CD4-positive, alpha-beta memory T cell (primary cell): ENCODE measurements at regions not wholly inside any gene's neighbourhood (a gene's known extent, or its start where the extent isn't known, plus 50 kb on each side); places are given as distances from the start of the nearest gene placed in this dataset.

Source experiments
- CTCF ChIA-PET: fragments of 350-600 bp; sonication (Branson Sonifier 250); formaldehyde crosslinking; loops from one replicate; lab custom pipeline; 2021; ENCODE audit warnings: inconsistent platforms; ENCODE audit not compliant: partially characterized antibody; lab: Charles Lee
- POLR2A ChIA-PET: fragments of 350-600 bp; sonication (Branson Sonifier 250); formaldehyde crosslinking; loops from one replicate; lab custom pipeline; 2021; ENCODE audit not compliant: partially characterized antibody; lab: Charles Lee
- DNase-seq, 5 donors: peaks; one replicate each; pipeline versions ENCODE4 v3.0.0 to v3.0.0-alpha.2; 2020 to 2022; ENCODE audit warnings: mixed read lengths in 1 of 5
- H3K27ac ChIP-seq: one replicate; pipeline ENCODE4 v1.7.0; 2013; ENCODE audit warnings: low read depth, low read length
- H3K27me3 ChIP-seq: 2 replicates; pipeline ENCODE4 v1.7.0; 2013; ENCODE audit warnings: mild to moderate bottlenecking, low read length, moderate library complexity; ENCODE audit not compliant: insufficient read depth
- H3K36me3 ChIP-seq: 2 replicates; pipeline ENCODE4 v1.7.0; 2013; ENCODE audit warnings: mild to moderate bottlenecking, low read length, moderate library complexity; ENCODE audit not compliant: insufficient read depth
- H3K4me1 ChIP-seq: 2 replicates; pipeline ENCODE4 v1.7.0; 2013; ENCODE audit warnings: mild to moderate bottlenecking, low read length, moderate library complexity; ENCODE audit not compliant: insufficient read depth
- H3K4me3 ChIP-seq, 2 donors: one replicate each; pipeline ENCODE4 v1.7.0; 2013; ENCODE audit warnings: low read length in 2 of 2, mild to moderate bottlenecking in 1 of 2
- H3K9me3 ChIP-seq, 2 donors: one replicate each; pipeline ENCODE4 v1.7.0; 2013; ENCODE audit warnings: low read length in 2 of 2, control low read depth in 1 of 2; ENCODE audit not compliant: control insufficient read depth in 1 of 2
- H3K27ac Mint-ChIP-seq, 7 donors: one replicate each; pipeline ENCODE4 v1.8.0; 2020 to 2021; ENCODE audit warnings: mixed read lengths in 7 of 7, mild to moderate bottlenecking in 6 of 7, inconsistent platforms in 3 of 7, moderate library complexity in 3 of 7
- H3K27me3 Mint-ChIP-seq, 2 donors: one replicate each; pipeline ENCODE4 v1.8.0; 2020 to 2021; ENCODE audit warnings: mixed read lengths in 2 of 2
- H3K36me3 Mint-ChIP-seq, 2 donors: one replicate each; pipeline ENCODE4 v1.8.0; 2020 to 2021; ENCODE audit warnings: mixed read lengths in 2 of 2, inconsistent platforms in 1 of 2, mild to moderate bottlenecking in 1 of 2
- H3K4me1 Mint-ChIP-seq, 4 donors: one replicate each; pipeline ENCODE4 v1.8.0; 2020 to 2021; ENCODE audit warnings: mixed read lengths in 4 of 4, mild to moderate bottlenecking in 1 of 4
- H3K4me3 Mint-ChIP-seq, 8 donors: one replicate each; pipeline ENCODE4 v1.8.0; 2020 to 2021; ENCODE audit warnings: mixed read lengths in 8 of 8, mild to moderate bottlenecking in 7 of 8, moderate library complexity in 6 of 8, inconsistent platforms in 3 of 8
- H3K9me3 Mint-ChIP-seq, 8 donors: one replicate each; pipeline ENCODE4 v1.8.0; 2020 to 2021; ENCODE audit warnings: mixed read lengths in 8 of 8, mild to moderate bottlenecking in 5 of 8, inconsistent platforms in 3 of 8, moderate library complexity in 1 of 8
- intact Hi-C: fragments of 100-400 bp; cut with micrococcal nuclease; formaldehyde crosslinking; loops from one replicate; pipeline ENCODE4 v1.15.1; 2023

DNA sequence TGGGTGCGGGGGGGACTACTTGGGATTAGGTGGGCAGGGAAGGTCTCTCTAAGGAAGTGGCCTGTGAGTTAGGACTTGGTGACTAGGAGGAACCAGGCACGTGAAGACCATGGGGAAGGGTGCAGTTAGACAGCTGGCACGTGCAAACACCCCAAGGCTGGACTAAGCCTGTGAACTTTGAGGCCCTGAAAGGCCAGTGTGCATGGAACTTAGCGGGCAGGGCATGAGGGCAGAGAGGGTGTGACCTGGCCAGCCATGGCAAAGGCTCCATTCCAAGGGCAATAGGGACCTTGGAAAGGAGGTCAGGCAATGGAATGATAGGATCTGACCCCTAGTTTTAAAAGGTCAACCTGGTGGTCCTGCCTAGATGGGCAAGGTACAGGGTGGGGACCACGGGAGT, 158.4 kb upstream of the PCBD1 start:
- CTCF ChIA-PET = no interaction called here
- no peaks in the 10 kb centered on the region for H3K4me1 ChIP-seq
- H3K36me3 Mint-ChIP-seq = no peaks in the 10 kb centered on the region
- peaks cover 12 to 21% of the 10 kb centered on the region in 2 donors for H3K27me3 Mint-ChIP-seq
- no peaks in the 10 kb centered on the region for H3K27me3 ChIP-seq
- H3K9me3 Mint-ChIP-seq = no peaks in the 10 kb centered on the region
- H3K27ac ChIP-seq = no peak overlapping the region
- no peak overlapping the region for H3K4me3 ChIP-seq
- H3K9me3 ChIP-seq = no peaks in the 10 kb centered on the region
- POLR2A ChIA-PET = no interaction called here
- H3K4me1 Mint-ChIP-seq = no peaks in the 10 kb centered on the region
- no peak for DNase-seq
- no peak overlapping the region for H3K4me3 Mint-ChIP-seq
- no peak overlapping the region for H3K27ac Mint-ChIP-seq
- no peaks in the 10 kb centered on the region for H3K36me3 ChIP-seq
- intact Hi-C loops = no loop called here

DNA sequence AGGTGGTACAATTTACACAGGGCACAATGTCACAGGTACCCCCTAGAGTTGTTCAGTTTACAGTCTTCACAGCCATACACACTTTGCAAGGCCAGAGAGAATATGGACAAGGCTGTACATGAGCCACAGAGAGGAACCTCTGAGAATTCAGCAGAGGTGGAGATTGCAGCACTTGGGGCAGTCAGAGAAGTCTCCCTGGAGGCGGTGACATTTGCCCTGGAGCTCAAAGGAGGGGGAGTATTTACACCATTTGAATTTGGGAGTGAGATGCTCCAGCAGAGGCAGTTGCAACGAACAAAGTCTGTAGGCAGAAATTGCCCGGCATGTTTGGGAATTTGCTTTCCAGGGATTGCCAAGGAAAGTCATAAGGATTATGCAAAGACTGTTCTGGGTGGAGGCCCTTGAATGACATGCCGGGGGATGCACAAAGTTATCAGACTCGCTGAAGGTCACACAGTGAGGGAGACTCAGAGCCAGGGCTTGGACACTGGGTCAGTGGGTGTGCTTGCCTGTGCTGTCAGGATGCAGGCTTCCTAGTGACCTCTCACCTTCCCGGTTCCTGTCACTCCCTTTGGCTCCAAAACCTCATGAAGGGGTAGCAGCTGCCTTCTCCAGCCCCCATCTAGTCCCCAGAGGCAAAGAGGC, 160.7 kb upstream of the PCBD1 start:
- H3K27ac Mint-ChIP-seq = no peak overlapping the region
- no peaks in the 10 kb centered on the region for H3K9me3 Mint-ChIP-seq
- POLR2A ChIA-PET = no interaction called here
- no peaks in the 10 kb centered on the region for H3K36me3 ChIP-seq
- intact Hi-C loops = no loop called here
- CTCF ChIA-PET = no interaction called here
- H3K27me3 Mint-ChIP-seq = peaks cover 12 to 16% of the 10 kb centered on the region in 2 donors
- DNase-seq = no peak
- H3K4me3 Mint-ChIP-seq = no peak overlapping the region
- H3K27me3 ChIP-seq = no peaks in the 10 kb centered on the region
- no peaks in the 10 kb centered on the region for H3K4me1 ChIP-seq
- H3K4me3 ChIP-seq = no peak overlapping the region
- H3K4me1 Mint-ChIP-seq = no peaks in the 10 kb centered on the region
- H3K27ac ChIP-seq = no peak overlapping the region
- no peaks in the 10 kb centered on the region for H3K36me3 Mint-ChIP-seq
- H3K9me3 ChIP-seq = no peaks in the 10 kb centered on the region

DNA sequence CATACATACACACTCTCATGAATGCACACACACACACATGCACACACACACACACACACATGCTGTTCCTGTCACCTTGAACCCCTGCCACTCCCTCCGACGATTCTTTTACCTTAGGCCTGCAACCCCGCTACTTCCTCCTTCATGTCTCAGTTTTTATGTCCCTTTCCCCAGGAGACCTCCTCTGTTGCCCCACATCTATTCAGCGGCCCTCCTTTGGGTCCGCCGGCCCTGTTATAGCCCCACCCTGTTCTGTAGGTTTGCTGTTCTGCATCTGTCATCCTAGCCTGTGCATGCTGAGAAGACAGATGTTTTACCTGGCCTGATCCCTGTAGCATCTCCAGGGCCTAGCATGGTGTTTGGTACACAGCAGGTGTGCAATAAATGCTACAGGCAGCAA, 161.6 kb upstream of the PCBD1 start:
- H3K36me3 ChIP-seq = no peaks in the 10 kb centered on the region
- Mint-ChIP-seq H3K4me3 (no peak overlapping the region), H3K27me3 (peaks cover 9 to 16% of the 10 kb centered on the region in 2 donors), H3K9me3 (peaks cover 0 to 4% (median 0%) of the 10 kb centered on the region in 8 donors), H3K27ac (no peak overlapping the region), H3K36me3 (no peaks in the 10 kb centered on the region), H3K4me1 (no peaks in the 10 kb centered on the region)
- DNase-seq = no peak
- ChIA-PET POLR2A (no interaction called here), CTCF (no interaction called here)
- H3K9me3 ChIP-seq = no peaks in the 10 kb centered on the region
- intact Hi-C loops = no loop called here
- no peak overlapping the region for H3K4me3 ChIP-seq
- no peaks in the 10 kb centered on the region for H3K27me3 ChIP-seq
- no peaks in the 10 kb centered on the region for H3K4me1 ChIP-seq
- H3K27ac ChIP-seq = no peak overlapping the region

DNA sequence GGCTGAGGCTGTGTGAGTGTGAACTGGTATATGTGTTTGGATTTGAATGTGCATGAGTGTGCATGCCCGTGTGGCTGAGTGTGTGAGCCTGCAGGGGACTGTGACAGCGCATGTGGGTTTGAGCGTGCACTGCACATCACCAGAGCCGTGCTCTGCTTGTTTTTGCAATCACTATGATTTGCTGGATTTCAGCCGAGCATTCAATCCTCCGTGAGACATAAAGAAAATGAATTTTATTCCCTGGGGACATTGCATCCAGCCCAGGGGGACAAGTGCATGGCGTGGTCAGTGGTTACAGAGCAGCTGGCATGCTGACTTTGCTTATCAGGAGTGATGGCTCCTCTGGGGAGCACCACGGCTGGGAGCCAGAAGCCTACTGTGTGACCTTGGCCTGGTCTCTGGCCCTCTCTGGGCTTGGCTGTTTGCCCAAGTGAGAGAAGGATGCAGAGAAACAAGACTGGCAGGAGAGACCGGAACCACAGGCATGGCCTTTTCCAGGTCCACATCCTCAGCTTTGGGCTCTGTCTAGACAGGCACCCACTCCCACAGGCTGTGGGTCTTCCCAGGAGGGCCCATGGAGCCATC, 160.2 kb upstream of the UNC5B start:
- Histone ChIP-seq H3K27me3 (no peaks in the 10 kb centered on the region), H3K4me3 (no peak overlapping the region), H3K9me3 (no peaks in the 10 kb centered on the region), H3K36me3 (no peaks in the 10 kb centered on the region), H3K4me1 (no peaks in the 10 kb centered on the region), H3K27ac (no peak overlapping the region)
- H3K27ac Mint-ChIP-seq = no peak overlapping the region
- CTCF ChIA-PET = no interaction called here
- H3K9me3 Mint-ChIP-seq = peaks cover 0 to 4% (median 0%) of the 10 kb centered on the region in 8 donors
- no peak for DNase-seq
- POLR2A ChIA-PET = no interaction called here
- H3K36me3 Mint-ChIP-seq = no peaks in the 10 kb centered on the region
- no peaks in the 10 kb centered on the region for H3K4me1 Mint-ChIP-seq
- H3K27me3 Mint-ChIP-seq = peaks cover 5 to 13% of the 10 kb centered on the region in 2 donors
- intact Hi-C loops = no loop called here
- no peak overlapping the region for H3K4me3 Mint-ChIP-seq

DNA sequence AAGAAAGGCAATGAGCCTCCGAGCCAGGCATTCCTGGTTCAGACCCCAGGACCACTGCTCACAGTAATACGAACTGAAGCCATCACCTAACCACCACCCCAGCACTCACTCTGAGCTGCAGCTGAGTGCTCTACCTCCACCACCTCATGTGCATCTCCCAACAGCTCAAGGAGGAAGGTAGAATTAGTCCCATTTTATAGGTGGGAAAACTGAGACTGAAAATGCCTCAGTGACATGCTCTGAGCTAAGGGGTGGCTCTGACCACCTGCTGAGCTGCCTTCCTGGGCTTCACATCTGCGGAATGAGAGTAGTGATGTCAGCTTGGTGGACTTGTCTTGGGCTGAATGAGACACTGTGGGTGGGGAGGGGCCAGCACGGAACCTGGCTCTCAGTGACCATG, 159.7 kb upstream of the UNC5B start:
- H3K27ac ChIP-seq = no peak overlapping the region
- DNase-seq = no peak
- POLR2A ChIA-PET = no interaction called here
- Mint-ChIP-seq H3K9me3 (peaks cover 0 to 4% (median 0%) of the 10 kb centered on the region in 8 donors), H3K36me3 (no peaks in the 10 kb centered on the region), H3K4me3 (no peak overlapping the region), H3K27ac (no peak overlapping the region), H3K4me1 (no peaks in the 10 kb centered on the region), H3K27me3 (peaks cover 5 to 13% of the 10 kb centered on the region in 2 donors)
- no peaks in the 10 kb centered on the region for H3K9me3 ChIP-seq
- CTCF ChIA-PET = no interaction called here
- intact Hi-C loops = no loop called here
- H3K27me3 ChIP-seq = no peaks in the 10 kb centered on the region
- no peak overlapping the region for H3K4me3 ChIP-seq
- no peaks in the 10 kb centered on the region for H3K4me1 ChIP-seq
- no peaks in the 10 kb centered on the region for H3K36me3 ChIP-seq

DNA sequence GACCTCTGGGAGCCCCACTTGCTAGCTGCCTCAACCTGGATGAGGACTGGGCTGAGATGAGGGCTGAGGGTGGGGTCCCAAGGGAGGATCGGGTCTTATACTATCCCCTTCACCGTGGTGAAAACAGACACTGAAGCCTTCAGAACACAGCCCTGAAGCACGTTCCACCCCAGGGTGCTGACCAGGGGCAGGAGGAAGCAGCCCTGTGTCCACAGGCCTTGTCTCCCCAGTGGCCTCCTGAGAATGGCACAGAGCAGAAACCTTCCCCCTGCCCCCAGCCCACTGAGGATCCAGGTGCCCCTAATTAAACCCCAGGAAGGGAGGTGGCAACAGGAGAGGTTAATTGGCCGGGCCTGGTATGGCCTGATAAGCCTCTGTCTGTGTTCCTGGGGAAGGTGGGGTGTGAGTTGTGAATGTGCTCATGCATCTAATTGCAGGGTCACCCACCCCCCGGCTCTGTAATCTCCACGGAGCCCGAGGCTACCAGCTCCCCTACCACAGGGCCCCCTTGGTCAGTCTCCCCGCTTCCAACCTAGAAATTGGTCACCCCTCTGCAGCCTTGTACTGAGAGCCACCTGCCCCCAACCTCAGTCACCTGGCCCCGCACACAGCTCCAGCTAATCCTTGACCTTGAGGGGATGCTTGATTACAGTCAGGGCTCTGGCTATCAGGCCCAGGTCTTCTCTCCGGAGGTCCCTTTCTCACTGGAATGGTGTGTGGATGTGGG, 159.0 kb upstream of the UNC5B start:
- peaks cover 0 to 4% (median 0%) of the 10 kb centered on the region in 8 donors for H3K9me3 Mint-ChIP-seq
- Histone ChIP-seq H3K4me1 (no peaks in the 10 kb centered on the region), H3K27ac (no peak overlapping the region), H3K27me3 (no peaks in the 10 kb centered on the region), H3K36me3 (no peaks in the 10 kb centered on the region), H3K4me3 (no peak overlapping the region), H3K9me3 (no peaks in the 10 kb centered on the region)
- ChIA-PET POLR2A (no interaction called here), CTCF (no interaction called here)
- intact Hi-C loops = no loop called here
- H3K36me3 Mint-ChIP-seq = no peaks in the 10 kb centered on the region
- no peaks in the 10 kb centered on the region for H3K4me1 Mint-ChIP-seq
- no peak overlapping the region for H3K4me3 Mint-ChIP-seq
- DNase-seq = no peak
- no peak overlapping the region for H3K27ac Mint-ChIP-seq
- H3K27me3 Mint-ChIP-seq = peaks cover 5 to 16% of the 10 kb centered on the region in 2 donors

DNA sequence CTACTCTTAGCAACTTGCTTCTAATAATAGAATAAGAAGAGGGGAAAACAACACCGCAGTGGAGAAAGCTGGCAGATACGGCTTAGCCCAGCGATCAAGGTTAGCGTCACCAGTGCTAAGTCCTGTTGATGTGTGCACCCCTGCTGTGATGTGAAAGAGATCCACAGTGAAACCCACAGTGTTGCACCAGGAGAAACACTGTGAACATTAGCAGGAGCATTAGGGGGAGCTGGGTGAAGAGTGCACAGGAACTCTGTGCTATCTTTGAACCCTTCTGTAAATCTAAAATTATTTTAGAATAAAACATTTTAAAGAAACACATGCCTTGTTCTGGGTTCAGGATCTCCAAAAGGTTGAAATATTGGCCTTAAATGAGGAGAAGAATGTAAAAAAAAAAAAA, 154.1 kb upstream of the UNC5B start:
- H3K4me3 Mint-ChIP-seq = no peak overlapping the region
- peaks cover 0 to 2% of the 10 kb centered on the region in 2 donors for H3K27me3 Mint-ChIP-seq
- Histone ChIP-seq H3K4me1 (no peaks in the 10 kb centered on the region), H3K4me3 (no peak overlapping the region), H3K27ac (no peak overlapping the region), H3K27me3 (no peaks in the 10 kb centered on the region), H3K9me3 (no peaks in the 10 kb centered on the region), H3K36me3 (no peaks in the 10 kb centered on the region)
- no peaks in the 10 kb centered on the region for H3K4me1 Mint-ChIP-seq
- no peak for DNase-seq
- POLR2A ChIA-PET = no interaction called here
- peaks cover 0 to 5% (median 0%) of the 10 kb centered on the region in 8 donors for H3K9me3 Mint-ChIP-seq
- intact Hi-C loops = no loop called here
- H3K36me3 Mint-ChIP-seq = no peaks in the 10 kb centered on the region
- CTCF ChIA-PET = interaction anchor here (0.9 to 1.0 kb wide), 2 partner anchors 10 to 18 kb away, joined by 3 read pairs; no protein-coding TSS in a partner anchor
- no peak overlapping the region for H3K27ac Mint-ChIP-seq
